ENCODE measurements at regions not wholly inside any gene's neighbourhood (a gene's known extent, or its start where the extent isn't known, plus 50 kb on each side); places are given as distances from the start of the nearest gene placed in this dataset.
"Not testable (repeated sequence)": the region's sequence is repeated elsewhere in the genome, so short reads cannot be mapped to it uniquely, and the experiment has no call there.

DNA sequence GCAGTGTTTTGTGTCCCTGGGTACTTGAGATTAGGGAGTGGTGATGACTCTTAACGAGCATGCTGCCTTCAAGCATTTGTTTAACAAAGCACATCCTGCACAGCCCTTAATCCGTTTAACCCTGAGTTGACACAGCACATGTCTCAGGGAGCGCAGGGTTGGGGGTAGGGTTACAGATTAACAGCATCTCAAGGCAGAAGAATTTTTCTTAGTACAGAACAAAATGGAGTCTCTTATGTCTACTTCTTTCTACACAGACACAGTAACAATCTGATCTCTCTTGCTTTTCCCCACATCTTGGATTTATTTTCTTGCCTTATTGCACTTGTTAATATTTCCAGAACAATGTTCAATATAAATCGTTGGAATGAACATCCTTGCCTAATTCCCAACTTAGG lies 187.9 kb upstream of the F9 start:
- H3K9ac ChIP-seq (ENCODE audit: low read length); H3K27me3 ChIP-seq (ENCODE audit: control insufficient read depth, insufficient read depth, low read length); H3K27ac ChIP-seq (ENCODE audit: low read length): not testable (repeated sequence)

DNA sequence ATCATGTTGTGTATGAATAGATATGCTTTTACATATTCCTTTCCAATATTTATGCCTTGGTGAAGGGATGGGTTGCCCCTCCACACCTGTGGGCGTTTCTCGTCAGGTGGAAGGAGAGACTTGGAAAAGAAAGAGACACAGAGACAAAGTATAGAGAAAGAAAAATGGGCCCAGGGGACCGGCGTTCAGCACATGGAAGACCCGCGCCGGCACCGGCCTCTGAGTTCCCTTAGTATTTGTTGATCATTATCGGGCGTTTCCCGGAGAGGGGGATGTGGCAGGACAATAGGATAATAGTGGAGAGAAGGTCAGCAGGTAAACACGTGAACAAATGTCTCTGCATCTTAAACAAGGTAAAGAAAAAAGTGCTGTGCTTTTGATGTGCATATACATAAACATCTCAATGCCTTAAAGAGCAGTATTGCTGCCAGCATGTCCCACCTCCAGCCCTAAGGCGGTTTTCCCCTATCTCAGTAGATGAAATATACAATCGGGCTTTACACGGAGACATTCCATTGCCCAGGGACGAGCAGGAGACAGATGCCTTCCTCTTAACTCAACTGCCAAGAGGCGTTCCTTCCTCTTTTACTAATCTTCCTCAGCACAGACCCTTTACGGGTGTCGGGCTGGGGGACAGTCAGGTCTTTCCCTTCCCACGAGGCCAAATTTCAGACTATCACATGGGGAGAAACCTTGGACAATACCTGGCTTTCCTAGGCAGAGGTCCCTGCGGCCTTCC lies 188.5 kb upstream of the F9 start:
- not testable (repeated sequence) for H3K36me3 ChIP-seq (ENCODE audit: control insufficient read depth, low read depth, low read length); H3K27me3 ChIP-seq (ENCODE audit: control insufficient read depth, insufficient read depth, low read length); H3K27ac ChIP-seq (ENCODE audit: low read length)
- peak overlapping the region; percentile 35 for H3K4me3 ChIP-seq (ENCODE audit: low read length)
- peaks cover 13% of the 10 kb centered on the region for H3K4me1 ChIP-seq (ENCODE audit: control insufficient read depth, low read depth, low read length)
- peaks cover 24% of the 10 kb centered on the region for H3K9me3 ChIP-seq (ENCODE audit: control insufficient read depth, low read depth, low read length)
- H3K9ac ChIP-seq (ENCODE audit: low read length) = peak overlapping the region; percentile 45

More for the DNA sequence above, 187.9 kb upstream of the F9 start:
- not testable (repeated sequence) for H3K4me3 ChIP-seq (ENCODE audit: low read length); H3K36me3 ChIP-seq (ENCODE audit: control insufficient read depth, low read depth, low read length)
- Histone ChIP-seq H3K4me1 (ENCODE audit: control insufficient read depth, low read depth, low read length) (peaks cover 13% of the 10 kb centered on the region), H3K9me3 (ENCODE audit: control insufficient read depth, low read depth, low read length) (peaks cover 20% of the 10 kb centered on the region)

- Histone ChIP-seq H3K4me1 (ENCODE audit: control insufficient read depth, low read depth, low read length) (no peaks in the 10 kb centered on the region), H3K9ac (ENCODE audit: low read length) (no peak overlapping the region), H3K27ac (ENCODE audit: low read length) (no peak overlapping the region), H3K4me3 (ENCODE audit: low read length) (no peak overlapping the region), H3K9me3 (ENCODE audit: control insufficient read depth, low read depth, low read length) (peaks cover 13% of the 10 kb centered on the region), H3K36me3 (ENCODE audit: control insufficient read depth, low read depth, low read length) (no peaks in the 10 kb centered on the region), H3K27me3 (ENCODE audit: control insufficient read depth, insufficient read depth, low read length) (no peaks in the 10 kb centered on the region)
These were observed 198.1 kb upstream of the F9 start for GRCh38 chrX:139332441-139332840.

- Histone ChIP-seq H3K27ac (ENCODE audit: low read length) (no peak overlapping the region), H3K27me3 (ENCODE audit: control insufficient read depth, insufficient read depth, low read length) (no peaks in the 10 kb centered on the region), H3K9ac (ENCODE audit: low read length) (no peak overlapping the region), H3K4me1 (ENCODE audit: control insufficient read depth, low read depth, low read length) (no peaks in the 10 kb centered on the region), H3K4me3 (ENCODE audit: low read length) (no peak overlapping the region), H3K9me3 (ENCODE audit: control insufficient read depth, low read depth, low read length) (peaks cover 14% of the 10 kb centered on the region), H3K36me3 (ENCODE audit: control insufficient read depth, low read depth, low read length) (no peaks in the 10 kb centered on the region)
These were observed 203.2 kb upstream of the F9 start for GRCh38 chrX:139327355-139327754.

DNA sequence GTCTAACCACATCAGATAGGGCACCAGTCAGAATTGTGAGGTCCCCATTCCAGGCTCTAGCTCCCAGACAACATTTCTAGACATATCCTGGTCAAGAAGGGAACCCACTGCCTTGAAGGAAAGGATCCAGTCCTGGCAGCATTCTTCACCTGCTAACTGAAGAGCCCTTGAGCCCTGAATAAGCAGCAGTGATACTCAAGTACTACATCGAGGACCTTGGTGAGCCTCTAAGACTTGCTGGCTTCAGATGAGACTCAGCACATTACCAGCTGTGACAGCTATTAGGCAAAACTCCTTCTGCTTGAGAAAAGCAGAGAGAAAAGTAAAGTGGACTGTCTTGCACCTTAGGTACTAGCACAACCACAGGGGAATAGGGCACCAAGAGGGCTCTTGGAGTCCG lies 205.8 kb upstream of the F9 start:
- no peak overlapping the region for H3K27ac ChIP-seq (ENCODE audit: low read length)
- no peaks in the 10 kb centered on the region for H3K27me3 ChIP-seq (ENCODE audit: control insufficient read depth, insufficient read depth, low read length)
- H3K4me3 ChIP-seq (ENCODE audit: low read length) = no peak overlapping the region
- no peak overlapping the region for H3K9ac ChIP-seq (ENCODE audit: low read length)
- H3K36me3 ChIP-seq (ENCODE audit: control insufficient read depth, low read depth, low read length) = no peaks in the 10 kb centered on the region
- H3K4me1 ChIP-seq (ENCODE audit: control insufficient read depth, low read depth, low read length) = no peaks in the 10 kb centered on the region
- H3K9me3 ChIP-seq (ENCODE audit: control insufficient read depth, low read depth, low read length) = peaks cover 10% of the 10 kb centered on the region

DNA sequence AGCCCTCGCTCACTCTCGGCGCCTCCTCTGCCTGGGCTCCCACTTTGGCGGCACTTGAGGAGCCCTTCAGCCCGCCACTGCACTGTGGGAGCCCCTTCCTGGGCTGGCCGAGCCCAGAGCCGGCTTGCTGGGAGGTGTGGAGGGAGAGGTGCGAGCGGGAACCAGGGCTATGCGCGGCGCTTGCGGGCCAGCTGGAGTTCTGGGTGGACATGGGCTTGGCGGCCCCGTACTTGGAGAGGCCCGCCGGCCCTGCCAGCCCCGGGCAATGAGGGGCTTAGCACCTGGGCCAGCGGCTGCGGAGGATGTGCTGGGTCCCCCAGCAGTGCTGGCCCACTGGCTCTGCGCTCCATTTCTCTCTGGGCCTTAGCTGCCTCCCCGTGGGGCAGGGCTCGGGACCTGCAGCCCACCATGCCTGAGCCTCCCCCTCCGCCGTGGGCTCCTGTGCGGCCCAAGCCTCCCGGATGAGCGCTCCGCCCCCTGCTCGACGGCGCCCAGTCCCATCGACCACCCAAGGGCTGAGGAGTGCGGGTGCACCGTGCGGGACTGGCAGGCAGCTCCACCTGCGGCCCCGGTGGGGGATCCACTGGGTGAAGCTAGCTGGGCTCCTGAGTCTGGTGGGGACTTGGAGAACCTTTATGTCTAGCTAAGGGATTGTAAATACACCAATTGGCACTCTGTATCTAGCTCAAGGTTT lies 209.7 kb upstream of the F9 start:
- not testable (repeated sequence) for H3K27me3 ChIP-seq (ENCODE audit: control insufficient read depth, insufficient read depth, low read length); H3K27ac ChIP-seq (ENCODE audit: low read length); H3K4me1 ChIP-seq (ENCODE audit: control insufficient read depth, low read depth, low read length); H3K9me3 ChIP-seq (ENCODE audit: control insufficient read depth, low read depth, low read length); H3K9ac ChIP-seq (ENCODE audit: low read length); H3K4me3 ChIP-seq (ENCODE audit: low read length); H3K36me3 ChIP-seq (ENCODE audit: control insufficient read depth, low read depth, low read length)

- peaks cover 46% of the 10 kb centered on the region for H3K9me3 ChIP-seq (ENCODE audit: control insufficient read depth, low read depth, low read length)
- H3K4me3 ChIP-seq (ENCODE audit: low read length); H3K36me3 ChIP-seq (ENCODE audit: control insufficient read depth, low read depth, low read length); H3K4me1 ChIP-seq (ENCODE audit: control insufficient read depth, low read depth, low read length); H3K27me3 ChIP-seq (ENCODE audit: control insufficient read depth, insufficient read depth, low read length); H3K27ac ChIP-seq (ENCODE audit: low read length); H3K9ac ChIP-seq (ENCODE audit: low read length): not testable (repeated sequence)
These were observed 223.9 kb upstream of the F9 start for GRCh38 chrX:139306675-139307074.

- Histone ChIP-seq H3K4me3 (ENCODE audit: low read length) (no peak overlapping the region), H3K27me3 (ENCODE audit: control insufficient read depth, insufficient read depth, low read length) (no peaks in the 10 kb centered on the region), H3K9me3 (ENCODE audit: control insufficient read depth, low read depth, low read length) (peaks cover 43% of the 10 kb centered on the region)
These were observed 226.1 kb upstream of the F9 start for GRCh38 chrX:139304471-139304870.

DNA sequence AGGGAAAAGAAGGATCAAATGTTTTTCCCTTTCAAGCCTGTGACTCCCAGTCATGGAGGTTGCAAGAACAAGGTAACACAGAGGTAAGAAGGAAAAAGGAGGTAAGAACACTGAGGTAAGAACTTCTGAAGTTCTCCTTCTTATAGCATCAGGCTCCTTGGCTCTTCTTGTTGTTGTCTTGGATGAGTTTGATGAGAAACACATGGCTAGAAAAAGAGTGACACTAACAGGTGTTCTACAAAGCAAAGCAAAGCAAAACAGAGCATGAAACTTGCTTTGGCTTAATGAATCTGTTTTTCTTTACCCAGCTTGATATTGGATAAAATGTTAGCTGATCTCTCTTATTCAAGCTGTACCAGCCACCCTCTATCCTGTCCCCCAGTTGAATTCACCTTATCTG lies 231.2 kb upstream of the F9 start:
- peaks cover 4% of the 10 kb centered on the region for H3K9me3 ChIP-seq (ENCODE audit: control insufficient read depth, low read depth, low read length)
- H3K4me1 ChIP-seq (ENCODE audit: control insufficient read depth, low read depth, low read length) = no peaks in the 10 kb centered on the region
- no peak overlapping the region for H3K4me3 ChIP-seq (ENCODE audit: low read length)
- no peak overlapping the region for H3K27ac ChIP-seq (ENCODE audit: low read length)
- H3K27me3 ChIP-seq (ENCODE audit: control insufficient read depth, insufficient read depth, low read length) = no peaks in the 10 kb centered on the region
- H3K36me3 ChIP-seq (ENCODE audit: control insufficient read depth, low read depth, low read length) = no peaks in the 10 kb centered on the region
- H3K9ac ChIP-seq (ENCODE audit: low read length) = no peak overlapping the region

More at GRCh38 chrX:139304471-139304870, 226.1 kb upstream of the F9 start:
- H3K36me3 ChIP-seq (ENCODE audit: control insufficient read depth, low read depth, low read length) = no peaks in the 10 kb centered on the region
- no peak overlapping the region for H3K27ac ChIP-seq (ENCODE audit: low read length)
- H3K9ac ChIP-seq (ENCODE audit: low read length) = no peak overlapping the region
- no peaks in the 10 kb centered on the region for H3K4me1 ChIP-seq (ENCODE audit: control insufficient read depth, low read depth, low read length)

- Histone ChIP-seq H3K9me3 (ENCODE audit: control insufficient read depth, low read depth, low read length) (peaks cover 4% of the 10 kb centered on the region), H3K4me1 (ENCODE audit: control insufficient read depth, low read depth, low read length) (no peaks in the 10 kb centered on the region), H3K27me3 (ENCODE audit: control insufficient read depth, insufficient read depth, low read length) (no peaks in the 10 kb centered on the region), H3K27ac (ENCODE audit: low read length) (no peak overlapping the region), H3K9ac (ENCODE audit: low read length) (no peak overlapping the region), H3K4me3 (ENCODE audit: low read length) (no peak overlapping the region), H3K36me3 (ENCODE audit: control insufficient read depth, low read depth, low read length) (no peaks in the 10 kb centered on the region)
These were observed 232.1 kb upstream of the F9 start for GRCh38 chrX:139298437-139298836.

DNA sequence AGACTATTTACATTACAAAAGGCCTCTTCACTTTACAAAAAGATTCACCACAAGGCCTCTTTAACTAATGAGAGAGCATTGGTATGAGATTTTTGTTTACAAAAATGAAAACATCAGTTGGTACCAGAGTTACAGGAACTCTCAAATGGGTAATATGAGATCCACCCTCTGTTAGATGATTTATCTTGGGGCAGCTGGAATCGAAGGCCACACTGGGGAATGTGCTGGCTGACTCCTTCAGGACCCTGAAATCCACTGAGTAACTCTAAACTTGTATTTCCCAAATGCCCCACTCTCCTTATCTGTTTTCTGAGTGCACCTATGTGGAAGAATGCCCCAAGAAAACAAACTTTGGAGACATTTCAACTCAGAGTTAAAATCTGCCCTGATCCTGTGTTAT lies 232.9 kb upstream of the F9 start:
- Histone ChIP-seq H3K4me1 (ENCODE audit: control insufficient read depth, low read depth, low read length) (no peaks in the 10 kb centered on the region), H3K9ac (ENCODE audit: low read length) (no peak overlapping the region), H3K36me3 (ENCODE audit: control insufficient read depth, low read depth, low read length) (no peaks in the 10 kb centered on the region), H3K4me3 (ENCODE audit: low read length) (no peak overlapping the region), H3K9me3 (ENCODE audit: control insufficient read depth, low read depth, low read length) (peaks cover 4% of the 10 kb centered on the region), H3K27me3 (ENCODE audit: control insufficient read depth, insufficient read depth, low read length) (no peaks in the 10 kb centered on the region), H3K27ac (ENCODE audit: low read length) (no peak overlapping the region)

DNA sequence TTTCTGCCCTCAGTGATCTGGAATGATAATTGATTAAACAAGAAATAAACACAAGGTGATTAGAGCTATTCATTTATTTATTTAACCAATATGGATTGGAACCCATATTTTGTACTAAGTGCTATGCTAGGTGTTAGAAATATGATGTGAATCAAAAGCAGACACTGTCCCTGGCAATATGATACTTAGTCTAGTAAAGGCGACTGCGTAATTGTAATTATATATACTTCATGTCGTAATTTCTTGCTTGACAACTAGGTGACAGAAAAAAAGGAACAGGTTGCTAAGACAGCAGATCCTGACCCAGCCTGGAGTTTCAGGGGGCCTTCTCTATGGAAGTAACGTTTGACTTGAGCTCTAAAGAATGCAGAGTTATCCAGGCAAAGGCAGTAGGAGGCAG lies 236.5 kb upstream of the F9 start:
- Histone ChIP-seq H3K9me3 (ENCODE audit: control insufficient read depth, low read depth, low read length) (peaks cover 13% of the 10 kb centered on the region), H3K4me3 (ENCODE audit: low read length) (no peak overlapping the region), H3K36me3 (ENCODE audit: control insufficient read depth, low read depth, low read length) (no peaks in the 10 kb centered on the region), H3K27me3 (ENCODE audit: control insufficient read depth, insufficient read depth, low read length) (no peaks in the 10 kb centered on the region), H3K4me1 (ENCODE audit: control insufficient read depth, low read depth, low read length) (no peaks in the 10 kb centered on the region), H3K27ac (ENCODE audit: low read length) (no peak overlapping the region), H3K9ac (ENCODE audit: low read length) (no peak overlapping the region)
